ENCODE measurements at regions not wholly inside any gene's neighbourhood (a gene's known extent, or its start where the extent isn't known, plus 50 kb on each side); places are given as distances from the start of the nearest gene placed in this dataset.
"Not testable (repeated sequence)": the region's sequence is repeated elsewhere in the genome, so short reads cannot be mapped to it uniquely, and the experiment has no call there.

DNA sequence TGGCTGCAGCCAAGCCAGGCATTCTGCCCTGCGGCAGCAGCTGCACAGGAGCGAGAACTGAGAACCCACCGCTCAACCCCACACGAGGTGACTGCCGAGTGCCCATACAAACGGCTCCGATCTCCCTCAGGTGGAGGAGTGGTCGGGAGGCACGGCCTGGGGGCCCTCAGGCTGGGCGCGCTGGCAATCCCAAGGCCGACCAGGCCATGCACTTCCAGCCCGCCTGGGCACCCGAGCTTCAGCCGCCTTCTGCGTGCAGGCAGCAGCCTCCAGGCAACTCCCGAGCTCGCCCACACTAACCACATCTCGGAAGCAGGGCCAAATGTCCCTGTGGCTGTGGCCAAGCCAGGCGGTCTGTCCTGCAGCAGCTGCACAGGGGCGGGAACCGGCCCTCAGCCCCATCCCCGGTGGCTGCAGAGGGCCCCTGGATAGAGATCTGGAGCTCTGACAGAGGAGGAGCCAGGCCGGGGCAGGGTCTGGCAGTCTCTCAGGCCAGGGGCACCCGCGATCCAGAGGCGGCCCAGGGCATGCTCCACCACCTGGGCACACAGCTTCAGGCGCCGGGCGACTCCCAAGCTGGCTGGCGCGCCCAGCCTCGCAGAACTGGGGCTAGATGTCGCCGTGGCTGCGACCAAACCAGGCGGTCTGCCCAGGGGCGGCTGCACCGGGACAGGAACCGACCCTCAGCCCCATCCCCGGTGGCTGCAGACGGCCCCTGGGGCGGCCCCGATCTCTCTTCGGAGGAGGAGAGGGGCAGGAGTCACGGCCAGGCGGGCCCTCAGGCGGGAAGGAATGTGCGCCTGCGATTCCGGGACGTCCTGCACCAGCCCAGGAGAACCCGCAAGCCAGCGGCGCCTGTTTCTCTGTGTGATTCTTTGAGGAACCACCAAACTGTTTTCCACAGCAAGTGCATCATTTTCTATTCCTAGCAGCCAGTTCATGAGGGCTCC lies 538.0 kb downstream of the CWH43 start:
- POLR2A ChIA-PET; H3K4me3 Mint-ChIP-seq; DNase-seq; H3K9me3 Mint-ChIP-seq; CTCF ChIA-PET; H3K4me1 Mint-ChIP-seq; H3K27me3 Mint-ChIP-seq; H3K36me3 Mint-ChIP-seq (ENCODE audit: low read depth); H3K27ac Mint-ChIP-seq: not testable (repeated sequence)

DNA sequence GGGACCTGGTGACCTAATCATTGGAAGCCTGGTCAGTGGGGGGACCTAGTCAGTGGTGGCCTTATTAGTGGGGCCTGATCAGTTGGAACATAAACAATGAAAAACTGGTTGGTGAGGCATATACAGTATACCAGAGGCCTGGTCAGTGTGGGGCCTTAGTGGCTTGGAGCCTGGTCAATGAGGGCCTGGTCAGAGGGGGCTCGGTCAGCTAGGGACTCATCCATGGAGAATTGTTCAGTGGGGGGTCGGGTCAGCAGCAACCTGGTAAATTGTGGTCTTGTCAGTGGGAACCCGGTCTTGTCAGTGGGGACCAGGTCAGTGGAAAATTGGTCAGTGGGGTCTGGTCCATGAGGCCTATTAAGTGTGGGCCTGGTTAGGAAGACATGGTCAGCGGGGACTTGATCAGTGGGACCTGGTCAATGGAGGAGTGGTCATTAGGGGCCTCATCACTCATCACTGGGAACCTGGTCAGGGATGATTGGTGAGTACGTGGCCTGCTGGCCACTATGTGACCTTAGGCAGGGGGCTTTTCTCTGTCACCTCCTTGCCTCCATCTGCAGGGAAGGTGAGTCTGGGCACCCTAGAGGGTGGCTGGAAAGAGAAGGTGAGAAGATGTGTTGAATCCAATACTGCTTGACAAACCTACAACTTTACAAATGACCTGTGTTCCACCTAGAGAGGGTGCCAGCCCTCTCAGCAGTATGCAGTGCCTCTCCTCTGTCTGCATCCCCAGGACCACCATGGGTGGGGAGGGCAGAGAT lies 573.0 kb downstream of the CWH43 start:
- POLR2A ChIA-PET, result not testable (repeated sequence)
- H3K9me3 Mint-ChIP-seq, result peaks cover 16% of the 10 kb centered on the region

DNA sequence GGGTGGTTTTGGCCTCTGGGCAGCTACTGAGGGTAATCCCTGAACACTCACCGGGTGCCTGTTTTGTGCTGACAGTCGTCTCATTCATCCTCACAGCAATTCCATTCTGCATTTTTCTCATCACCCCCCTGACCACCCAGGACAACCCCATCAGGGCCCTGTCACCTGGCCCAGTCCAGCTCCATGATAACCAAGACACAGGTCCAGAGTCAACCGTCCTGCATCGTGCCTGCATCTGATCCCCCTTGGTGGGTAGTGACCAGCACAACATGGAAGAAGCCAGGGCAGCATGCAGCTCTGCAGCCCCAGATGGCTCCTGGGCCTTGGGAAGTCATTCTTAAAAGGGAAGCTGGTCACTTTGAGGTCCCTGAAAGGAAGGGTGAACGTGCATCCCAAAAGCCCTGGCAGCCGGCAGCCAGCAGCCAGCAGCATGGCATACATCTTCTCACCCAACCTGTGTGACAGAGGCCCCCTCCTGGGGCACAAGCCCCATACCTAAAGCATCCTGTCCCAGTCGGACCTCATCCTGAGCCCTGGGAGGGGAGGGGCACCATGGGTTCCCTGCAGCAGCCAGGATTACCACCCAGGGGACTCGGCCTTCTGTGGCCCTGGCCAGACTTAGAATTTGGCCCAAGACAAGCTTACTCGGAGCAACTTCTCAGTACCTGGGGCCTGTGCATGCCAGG lies 574.2 kb downstream of the CWH43 start:
- POLR2A ChIA-PET; H3K27ac Mint-ChIP-seq; H3K4me3 Mint-ChIP-seq; H3K27me3 Mint-ChIP-seq; CTCF ChIA-PET; H3K36me3 Mint-ChIP-seq (ENCODE audit: low read depth); DNase-seq; H3K4me1 Mint-ChIP-seq: not testable (repeated sequence)
- peaks cover 12% of the 10 kb centered on the region for H3K9me3 Mint-ChIP-seq

More for the DNA sequence above, 573.0 kb downstream of the CWH43 start:
- H3K36me3 Mint-ChIP-seq (ENCODE audit: low read depth); H3K4me3 Mint-ChIP-seq; H3K27me3 Mint-ChIP-seq; DNase-seq; H3K4me1 Mint-ChIP-seq; CTCF ChIA-PET; H3K27ac Mint-ChIP-seq: not testable (repeated sequence)

DNA sequence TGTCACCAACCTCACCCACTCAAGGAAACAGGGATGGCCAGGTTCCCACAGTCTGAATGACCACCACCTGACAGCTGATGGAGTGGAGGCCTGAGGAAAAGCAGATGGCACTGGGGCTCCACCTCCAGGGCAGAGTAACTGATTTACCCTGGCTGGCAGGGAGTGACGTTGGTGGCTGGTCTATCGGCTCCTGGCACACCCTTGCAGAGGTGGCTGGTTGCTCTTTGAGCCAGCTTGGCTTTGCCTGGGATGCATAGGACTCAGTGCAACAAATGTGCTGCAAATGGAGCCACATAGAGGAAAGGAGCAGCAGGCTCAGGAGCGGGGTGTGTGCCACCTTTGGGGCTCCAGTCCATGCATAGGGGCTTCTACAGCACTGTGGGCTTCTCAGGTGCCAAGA lies 574.8 kb downstream of the CWH43 start:
- H3K4me1 Mint-ChIP-seq; H3K27ac Mint-ChIP-seq; DNase-seq; CTCF ChIA-PET; H3K27me3 Mint-ChIP-seq; POLR2A ChIA-PET; H3K4me3 Mint-ChIP-seq; H3K36me3 Mint-ChIP-seq (ENCODE audit: low read depth): not testable (repeated sequence)
- H3K9me3 Mint-ChIP-seq, result peaks cover 12% of the 10 kb centered on the region

DNA sequence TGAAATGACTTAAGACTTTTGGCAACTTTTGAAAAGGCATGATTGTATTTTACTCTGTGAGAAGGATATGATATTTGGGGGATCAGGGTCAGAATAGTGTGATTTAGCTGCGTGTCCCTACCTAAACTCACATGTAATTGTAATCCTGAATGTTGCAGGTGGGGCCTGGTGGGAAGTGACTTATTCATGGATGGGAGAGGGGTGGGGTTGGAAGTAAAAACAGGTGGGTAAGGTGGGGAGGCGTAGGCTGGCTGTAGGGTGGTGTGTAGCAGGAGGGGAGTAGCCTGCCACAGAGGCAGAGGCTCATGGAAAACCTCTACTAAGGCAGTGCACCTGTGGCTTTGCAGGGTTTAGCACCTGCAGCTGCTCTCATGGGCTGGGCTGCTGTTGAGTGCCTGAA lies 584.2 kb downstream of the CWH43 start:
- peaks cover 38% of the 10 kb centered on the region for H3K9me3 Mint-ChIP-seq
- H3K4me3 Mint-ChIP-seq; H3K36me3 Mint-ChIP-seq (ENCODE audit: low read depth); CTCF ChIA-PET; DNase-seq; H3K27ac Mint-ChIP-seq; H3K4me1 Mint-ChIP-seq; H3K27me3 Mint-ChIP-seq; POLR2A ChIA-PET: not testable (repeated sequence)

DNA sequence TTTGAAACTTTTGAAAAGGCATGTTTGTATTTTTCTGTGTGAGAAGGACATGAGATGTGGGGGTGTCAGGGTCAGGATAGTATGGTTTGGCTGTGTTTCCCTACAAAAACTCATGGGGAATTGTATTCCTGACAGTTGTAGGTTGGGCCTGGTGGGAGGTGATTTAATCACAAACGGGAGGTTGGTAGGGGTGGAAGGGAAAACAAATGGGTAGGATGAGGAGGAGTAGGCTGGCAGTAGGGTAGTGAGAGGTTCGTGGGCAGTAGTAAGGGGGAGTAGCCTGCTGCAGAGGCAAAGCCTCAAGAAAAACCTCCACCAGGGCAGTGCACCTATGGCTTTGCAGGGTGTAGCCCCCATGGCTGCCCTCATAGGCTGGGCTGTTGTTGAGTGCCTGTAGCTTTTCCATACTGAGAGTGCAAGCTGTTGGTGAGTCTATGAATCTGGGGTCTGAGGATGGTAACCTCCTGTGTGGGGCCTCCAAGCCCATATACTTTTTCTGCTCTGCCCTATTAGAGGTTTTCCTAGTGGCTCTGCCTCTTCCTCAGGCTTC lies 587.7 kb downstream of the CWH43 start:
- H3K27me3 Mint-ChIP-seq; CTCF ChIA-PET; H3K36me3 Mint-ChIP-seq (ENCODE audit: low read depth); POLR2A ChIA-PET; H3K4me3 Mint-ChIP-seq; DNase-seq; H3K27ac Mint-ChIP-seq; H3K4me1 Mint-ChIP-seq: not testable (repeated sequence)
- H3K9me3 Mint-ChIP-seq, result peaks cover 42% of the 10 kb centered on the region

DNA sequence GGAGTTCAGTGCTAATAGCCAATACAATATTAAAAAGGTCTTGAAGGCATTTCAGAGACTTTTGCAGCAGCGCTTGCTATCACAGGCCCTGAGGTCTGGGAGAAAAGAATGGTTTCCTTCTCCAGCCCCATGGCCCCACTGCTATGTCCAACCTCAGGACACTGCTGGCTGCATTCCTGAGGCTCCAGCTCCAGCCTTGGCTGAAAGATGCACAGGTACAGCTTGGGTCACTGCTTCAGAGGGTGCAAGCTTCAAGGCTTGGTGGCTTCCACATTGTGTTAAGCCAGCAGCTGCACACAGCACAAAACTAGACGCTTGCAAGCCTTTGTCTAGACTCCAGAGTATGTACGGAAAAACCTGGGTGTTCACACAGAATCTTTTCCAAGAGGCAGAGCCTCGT lies 589.2 kb downstream of the CWH43 start:
- H3K36me3 Mint-ChIP-seq (ENCODE audit: low read depth); H3K27me3 Mint-ChIP-seq; DNase-seq; POLR2A ChIA-PET; H3K4me1 Mint-ChIP-seq; CTCF ChIA-PET; H3K4me3 Mint-ChIP-seq; H3K27ac Mint-ChIP-seq: not testable (repeated sequence)
- peaks cover 40% of the 10 kb centered on the region for H3K9me3 Mint-ChIP-seq

DNA sequence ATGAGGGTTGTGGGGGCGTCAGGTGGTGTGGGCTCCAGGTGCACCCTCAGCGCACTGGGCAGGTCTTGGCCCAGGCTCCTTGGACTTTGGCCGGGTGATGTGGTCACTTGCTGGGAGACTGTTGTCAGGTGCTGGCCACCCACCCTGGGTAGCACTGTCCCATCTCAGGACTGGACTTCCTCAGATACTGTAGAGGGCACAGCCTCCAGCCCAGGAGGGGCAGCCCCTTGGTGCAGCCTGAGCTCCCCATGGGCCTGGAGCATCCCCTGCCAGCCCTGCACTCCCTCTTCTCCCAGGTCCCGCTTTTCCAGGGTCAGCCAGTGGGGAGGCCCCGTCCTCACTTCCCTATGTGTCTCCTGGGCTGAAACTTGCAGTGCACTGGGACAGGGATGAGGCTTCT lies 592.3 kb downstream of the CWH43 start:
- H3K9me3 Mint-ChIP-seq, result peaks cover 26% of the 10 kb centered on the region

DNA sequence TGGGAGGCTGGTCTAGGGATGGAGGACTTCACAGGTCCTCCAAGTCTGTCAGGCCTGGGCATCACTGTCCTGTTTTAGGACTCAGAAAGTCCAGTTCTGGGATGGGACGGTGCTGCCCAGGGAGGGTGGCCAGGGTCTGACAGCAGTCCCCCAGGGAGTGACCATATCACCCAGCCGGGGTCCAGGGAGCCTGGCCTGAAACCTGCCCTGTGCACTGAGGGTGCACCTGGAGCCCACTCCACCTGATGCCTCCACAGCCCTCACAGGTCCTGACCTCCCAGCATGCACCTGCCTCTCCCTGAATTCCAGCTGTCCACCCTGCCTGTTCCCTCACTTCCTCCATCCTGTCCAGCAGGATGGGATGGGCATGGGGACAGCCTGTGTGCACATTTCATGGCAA lies 592.8 kb downstream of the CWH43 start:
- CTCF ChIA-PET; H3K36me3 Mint-ChIP-seq (ENCODE audit: low read depth); H3K4me3 Mint-ChIP-seq; POLR2A ChIA-PET; DNase-seq; H3K27ac Mint-ChIP-seq; H3K4me1 Mint-ChIP-seq; H3K27me3 Mint-ChIP-seq: not testable (repeated sequence)
- peaks cover 22% of the 10 kb centered on the region for H3K9me3 Mint-ChIP-seq

More for the DNA sequence above, 592.3 kb downstream of the CWH43 start:
- H3K4me1 Mint-ChIP-seq; POLR2A ChIA-PET; H3K4me3 Mint-ChIP-seq; CTCF ChIA-PET; DNase-seq; H3K27me3 Mint-ChIP-seq; H3K27ac Mint-ChIP-seq; H3K36me3 Mint-ChIP-seq (ENCODE audit: low read depth): not testable (repeated sequence)

DNA sequence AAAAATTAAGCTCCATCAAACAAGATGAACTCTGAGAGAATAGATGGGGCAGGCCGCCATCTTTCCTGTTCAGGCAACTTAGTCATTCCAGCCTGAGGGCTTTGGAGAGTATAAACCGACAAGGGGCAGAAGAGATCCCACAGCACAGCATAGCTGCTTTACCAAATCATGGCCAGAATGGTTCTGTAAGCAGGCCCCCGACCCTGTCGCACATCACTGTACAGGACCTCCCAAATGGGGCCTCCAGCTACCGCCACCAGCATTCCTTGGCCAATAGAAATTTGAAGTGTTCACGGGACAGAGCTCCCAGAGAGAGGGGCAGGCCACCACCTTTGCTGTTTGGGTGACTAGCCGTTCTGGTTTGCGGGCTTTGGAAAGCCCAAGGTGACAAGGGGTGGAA lies 594.1 kb downstream of the CWH43 start:
- H3K9me3 Mint-ChIP-seq, result peaks cover 12% of the 10 kb centered on the region
- H3K4me3 Mint-ChIP-seq; DNase-seq; H3K36me3 Mint-ChIP-seq (ENCODE audit: low read depth); H3K27me3 Mint-ChIP-seq; H3K4me1 Mint-ChIP-seq; POLR2A ChIA-PET; CTCF ChIA-PET; H3K27ac Mint-ChIP-seq: not testable (repeated sequence)

DNA sequence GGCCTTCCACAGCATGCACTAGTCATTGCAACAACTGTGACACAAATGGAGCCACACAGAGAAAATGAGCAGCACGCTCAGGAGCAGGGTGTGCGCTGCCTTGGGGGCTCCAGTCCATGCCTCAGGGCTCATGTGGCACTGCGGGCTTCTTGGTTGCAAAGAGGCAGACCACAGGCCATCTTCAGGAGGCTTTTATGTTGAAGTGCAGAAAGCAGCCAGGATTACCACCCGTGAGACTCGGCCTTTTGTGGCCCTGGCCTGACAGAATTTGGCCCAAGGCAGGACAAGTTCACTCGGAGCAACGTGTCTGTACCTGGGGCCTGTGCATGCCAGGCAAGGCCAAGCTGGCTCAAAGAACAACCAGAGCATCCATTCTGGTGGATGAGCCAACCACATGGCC lies 602.3 kb downstream of the CWH43 start:
- CTCF ChIA-PET; H3K9me3 Mint-ChIP-seq; DNase-seq; H3K36me3 Mint-ChIP-seq (ENCODE audit: low read depth); H3K4me1 Mint-ChIP-seq; H3K27ac Mint-ChIP-seq; POLR2A ChIA-PET; H3K27me3 Mint-ChIP-seq; H3K4me3 Mint-ChIP-seq: not testable (repeated sequence)

DNA sequence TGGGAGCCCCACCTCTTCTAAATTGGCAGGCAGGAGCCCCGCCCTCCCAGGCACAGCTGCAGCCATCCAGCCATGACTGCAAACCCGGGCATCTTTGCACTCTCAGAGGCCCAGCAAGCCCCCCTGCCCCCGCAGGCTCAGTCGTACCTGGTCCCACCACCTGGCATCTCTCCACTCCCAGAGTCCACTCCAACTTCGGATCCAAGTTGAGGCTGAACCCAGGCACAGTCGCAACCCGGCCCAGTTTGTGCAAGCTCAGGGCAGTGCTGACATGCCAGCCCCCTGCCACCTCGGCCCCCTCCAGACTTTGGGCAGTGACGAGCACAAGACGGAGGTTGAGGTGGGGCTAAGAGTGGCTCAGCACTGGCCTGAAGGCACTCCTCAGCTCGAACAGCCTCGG lies 632.4 kb downstream of the CWH43 start:
- H3K36me3 Mint-ChIP-seq (ENCODE audit: low read depth); DNase-seq; H3K4me1 Mint-ChIP-seq; H3K9me3 Mint-ChIP-seq; H3K27me3 Mint-ChIP-seq; H3K27ac Mint-ChIP-seq; H3K4me3 Mint-ChIP-seq; CTCF ChIA-PET; POLR2A ChIA-PET: not testable (repeated sequence)

DNA sequence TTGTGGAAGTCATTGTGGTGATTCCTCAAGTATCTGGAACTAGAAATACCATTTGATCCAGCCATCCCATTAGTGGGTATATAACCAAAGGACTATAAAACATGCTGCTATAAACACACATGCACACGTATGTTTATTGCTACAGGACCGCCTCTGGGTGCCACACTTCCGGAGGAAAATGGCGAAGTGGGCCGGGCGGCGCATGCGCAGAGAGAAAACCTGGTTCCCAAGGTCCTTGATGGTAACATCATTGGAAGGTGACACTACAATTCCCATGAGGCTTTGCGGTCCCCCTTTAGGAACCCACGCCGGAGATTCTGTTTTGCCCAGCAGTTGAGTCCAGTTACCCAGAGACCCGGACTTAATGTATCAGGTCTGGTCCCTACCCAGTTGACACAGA lies 640.4 kb downstream of the CWH43 start:
- H3K36me3 Mint-ChIP-seq (ENCODE audit: low read depth); CTCF ChIA-PET; H3K27me3 Mint-ChIP-seq: not testable (repeated sequence)

More for the DNA sequence above, 640.4 kb downstream of the CWH43 start:
- H3K27ac Mint-ChIP-seq, H3K4me3 Mint-ChIP-seq, POLR2A ChIA-PET, H3K9me3 Mint-ChIP-seq, H3K4me1 Mint-ChIP-seq, DNase-seq: not testable (repeated sequence)
